Activated naive CD4-positive, alpha-beta T cell treated with anti-CD3 and anti-CD28 coated beads, Interleukin-2, amount 10 ng/mL, durations not matched to agents 7 days and 5 days (primary cell): ENCODE measurements at regions not wholly inside any gene's neighbourhood (a gene's known extent, or its start where the extent isn't known, plus 50 kb on each side); places are given as distances from the start of the nearest gene placed in this dataset.

Experiments used
- CTCF ChIA-PET: fragments of 350-600 bp; sonication (Branson Sonifier 250); formaldehyde crosslinking; loops from one replicate; lab custom pipeline; 2021; ENCODE audit warnings: antibody characterized with exemption; lab: Charles Lee
- DNase-seq: peaks from one replicate; pipeline ENCODE4 v3.0.0-alpha.2; 2020
- H3K27ac Mint-ChIP-seq: one replicate; pipeline ENCODE4 v1.8.0; 2021; ENCODE audit warnings: mild to moderate bottlenecking, moderate library complexity, mixed read lengths
- H3K27me3 Mint-ChIP-seq: one replicate; pipeline ENCODE4 v1.8.0; 2021; ENCODE audit warnings: mild to moderate bottlenecking, mixed read lengths
- H3K36me3 Mint-ChIP-seq: one replicate; pipeline ENCODE4 v1.8.0; 2021; ENCODE audit warnings: mixed read lengths
- H3K4me1 Mint-ChIP-seq: one replicate; pipeline ENCODE4 v1.8.0; 2021; ENCODE audit warnings: mixed read lengths
- H3K4me3 Mint-ChIP-seq: one replicate; pipeline ENCODE4 v1.8.0; 2021; ENCODE audit warnings: mild to moderate bottlenecking, moderate library complexity, mixed read lengths
- H3K9me3 Mint-ChIP-seq: one replicate; pipeline ENCODE4 v1.8.0; 2021; ENCODE audit warnings: mixed read lengths

DNA sequence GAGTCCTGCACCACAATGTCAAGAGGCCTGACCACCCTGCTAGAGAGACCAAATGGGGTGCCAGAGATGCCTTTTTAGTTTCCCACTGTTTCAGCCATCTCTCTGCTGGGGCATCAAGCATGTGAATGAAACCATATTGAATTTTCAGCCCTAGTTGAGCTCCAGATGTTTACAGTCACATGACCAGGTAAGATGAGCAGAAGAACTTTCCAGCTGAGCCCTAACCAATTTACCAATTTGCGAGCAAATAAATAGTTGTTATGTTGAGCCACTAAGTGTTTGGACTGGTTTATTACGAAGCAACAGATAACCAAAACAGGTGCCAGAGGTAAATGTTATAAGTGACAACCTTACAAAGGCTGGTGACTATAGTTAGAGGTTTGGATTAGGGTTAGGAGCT lies 209.1 kb upstream of the CCL2 start:
- CTCF ChIA-PET: no interaction called here
- Mint-ChIP-seq H3K27me3 (no peaks in the 10 kb centered on the region), H3K4me1 (no peaks in the 10 kb centered on the region), H3K9me3 (no peaks in the 10 kb centered on the region), H3K4me3 (no peak overlapping the region), H3K27ac (no peak overlapping the region), H3K36me3 (no peaks in the 10 kb centered on the region)
- no peak for DNase-seq

DNA sequence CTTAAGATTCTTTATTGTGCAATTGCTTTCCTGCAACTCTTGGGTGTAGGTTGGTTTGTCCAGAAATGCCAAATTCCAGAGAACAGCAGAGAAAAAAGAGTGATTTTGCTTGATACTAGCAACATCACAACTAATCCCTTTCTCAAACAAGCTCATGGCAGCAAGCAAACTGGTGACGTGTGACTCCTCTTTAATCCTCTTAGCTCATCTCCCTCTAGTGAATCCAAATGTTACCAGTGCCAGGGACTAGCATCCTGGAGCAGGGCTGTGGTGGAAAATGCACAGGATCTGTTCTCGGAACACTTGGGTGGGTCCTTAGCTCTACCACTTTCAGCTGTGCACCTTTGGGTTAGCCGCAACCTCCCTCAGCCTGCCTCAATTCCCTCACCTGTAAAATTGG lies 204.0 kb upstream of the CCL2 start:
- Mint-ChIP-seq H3K9me3 (no peaks in the 10 kb centered on the region), H3K27me3 (no peaks in the 10 kb centered on the region)

DNA sequence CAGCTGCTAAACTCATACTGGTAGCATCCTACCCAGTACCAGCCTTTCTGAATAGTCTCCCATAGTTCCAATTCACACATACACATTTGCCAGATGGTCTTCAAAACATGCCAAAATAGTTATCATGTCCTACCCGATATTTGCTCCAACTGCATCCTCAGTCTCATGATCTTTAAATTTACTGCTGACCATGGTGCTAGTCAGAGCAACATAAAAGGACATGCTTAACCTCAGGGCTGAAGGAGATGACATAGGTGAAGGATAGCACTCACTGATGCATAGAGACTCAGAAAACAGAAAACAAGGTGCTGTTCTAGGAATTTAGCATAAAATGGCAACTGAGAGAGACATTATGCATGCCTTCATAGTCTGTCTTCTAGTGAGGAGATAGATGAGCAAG lies 200.6 kb upstream of the CCL2 start:
- no peaks in the 10 kb centered on the region for H3K27me3 Mint-ChIP-seq
- no peak overlapping the region for H3K4me3 Mint-ChIP-seq
- H3K27ac Mint-ChIP-seq: no peak overlapping the region
- CTCF ChIA-PET: no interaction called here
- no peaks in the 10 kb centered on the region for H3K9me3 Mint-ChIP-seq
- no peak for DNase-seq
- H3K36me3 Mint-ChIP-seq: no peaks in the 10 kb centered on the region
- H3K4me1 Mint-ChIP-seq: no peaks in the 10 kb centered on the region

More for the DNA sequence above, 204.0 kb upstream of the CCL2 start:
- H3K4me3 Mint-ChIP-seq: no peak overlapping the region
- no peak for DNase-seq
- H3K27ac Mint-ChIP-seq: no peak overlapping the region
- no peaks in the 10 kb centered on the region for H3K4me1 Mint-ChIP-seq
- CTCF ChIA-PET: no interaction called here
- no peaks in the 10 kb centered on the region for H3K36me3 Mint-ChIP-seq

- H3K27ac Mint-ChIP-seq: no peak overlapping the region
- no peak overlapping the region for H3K4me3 Mint-ChIP-seq
- no peak for DNase-seq
- CTCF ChIA-PET: no interaction called here
- no peaks in the 10 kb centered on the region for H3K27me3 Mint-ChIP-seq
- no peaks in the 10 kb centered on the region for H3K36me3 Mint-ChIP-seq
- H3K9me3 Mint-ChIP-seq: no peaks in the 10 kb centered on the region
- H3K4me1 Mint-ChIP-seq: no peaks in the 10 kb centered on the region
Observed at GRCh38 chr17:34055606-34056005, 199.5 kb upstream of the CCL2 start.

DNA sequence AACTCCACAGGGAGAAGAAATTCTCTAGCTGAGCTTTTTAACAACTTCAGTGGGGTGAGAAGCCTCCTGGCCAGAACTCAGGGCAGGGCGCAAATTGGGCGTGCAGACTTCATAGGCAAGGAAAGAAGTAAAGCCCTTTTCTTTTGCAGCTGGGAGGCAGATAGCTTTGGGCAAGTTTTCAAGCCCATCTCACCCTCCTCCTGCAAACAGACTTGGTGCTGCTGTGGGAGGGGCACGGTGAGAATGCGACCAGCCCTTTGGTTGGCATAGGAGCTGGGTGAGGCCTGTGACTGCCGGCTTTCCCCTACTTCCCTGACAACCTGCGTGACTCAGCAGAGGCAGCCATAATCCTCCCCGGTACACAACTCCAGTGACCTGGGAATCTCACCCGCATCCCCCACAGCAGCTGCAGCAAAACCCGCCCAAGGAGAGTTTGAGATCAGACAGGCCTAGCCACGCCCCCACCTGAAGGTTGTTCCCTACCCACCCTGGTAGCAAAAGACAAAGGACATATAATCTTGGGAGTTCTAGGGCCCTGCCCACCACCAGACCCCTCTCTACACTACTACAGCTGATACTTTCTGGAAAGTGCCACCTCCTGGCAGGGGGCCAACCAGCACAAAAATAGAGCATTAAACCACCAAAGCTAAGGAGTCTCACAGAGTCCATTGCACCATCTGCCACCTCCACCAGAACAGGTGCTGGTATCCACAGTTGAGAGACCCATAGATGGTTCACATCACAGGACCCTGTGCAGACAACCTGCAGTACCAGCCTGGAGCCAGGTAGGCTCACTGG lies 195.5 kb upstream of the CCL2 start:
- CTCF ChIA-PET: interaction anchor here (0.6 kb wide), 1 partner anchor 1338 kb away, joined by 3 read pairs; no protein-coding TSS in a partner anchor
- no peaks in the 10 kb centered on the region for H3K9me3 Mint-ChIP-seq
- DNase-seq: no peak
- H3K36me3 Mint-ChIP-seq: no peaks in the 10 kb centered on the region
- H3K4me1 Mint-ChIP-seq: no peaks in the 10 kb centered on the region
- H3K4me3 Mint-ChIP-seq: no peak overlapping the region
- H3K27ac Mint-ChIP-seq: no peak overlapping the region
- no peaks in the 10 kb centered on the region for H3K27me3 Mint-ChIP-seq

DNA sequence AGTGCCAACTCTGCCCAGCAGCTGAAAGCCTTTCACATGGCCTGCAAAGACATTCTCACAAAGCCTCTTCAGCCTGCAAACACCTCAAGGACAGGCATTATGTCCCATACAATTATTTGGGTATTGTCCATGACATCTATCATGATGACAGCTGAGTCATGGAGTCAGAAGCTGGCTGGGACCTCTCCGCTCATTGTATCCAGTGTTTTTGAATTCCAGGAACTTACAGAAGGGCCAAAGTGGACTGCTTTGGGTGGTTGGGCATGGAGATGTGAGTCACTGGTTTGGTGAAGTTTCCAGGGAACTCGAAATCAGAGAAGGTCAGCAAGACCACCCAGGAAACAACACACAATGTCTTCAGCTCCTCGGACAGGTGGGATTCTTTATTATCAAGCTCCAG lies 188.6 kb upstream of the CCL2 start:
- Mint-ChIP-seq H3K27me3 (peaks cover 9% of the 10 kb centered on the region), H3K4me1 (no peaks in the 10 kb centered on the region), H3K4me3 (no peak overlapping the region), H3K36me3 (no peaks in the 10 kb centered on the region), H3K9me3 (no peaks in the 10 kb centered on the region), H3K27ac (no peak overlapping the region)
- DNase-seq: no peak
- CTCF ChIA-PET: no interaction called here

DNA sequence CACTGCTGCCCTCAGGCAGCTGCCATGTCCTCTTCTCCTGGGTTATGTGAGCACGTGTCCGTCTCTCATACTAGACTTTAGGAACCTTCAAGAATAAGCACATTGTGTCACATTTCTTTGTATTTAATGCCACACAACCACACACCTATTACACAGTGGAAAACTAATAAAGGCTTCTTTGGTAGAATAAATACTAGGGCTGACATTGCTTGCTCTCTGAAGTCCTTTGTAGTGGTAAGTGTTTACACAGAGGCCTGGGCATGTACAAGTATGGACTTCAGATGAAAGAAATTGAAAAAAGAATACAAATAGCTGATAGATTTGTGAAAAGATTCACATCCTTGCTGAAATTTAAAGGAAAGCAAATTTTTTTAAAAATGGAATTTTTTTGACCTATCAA lies 188.1 kb upstream of the CCL2 start:
- Mint-ChIP-seq H3K27ac (no peak overlapping the region), H3K4me1 (no peaks in the 10 kb centered on the region), H3K9me3 (no peaks in the 10 kb centered on the region), H3K27me3 (peaks cover 13% of the 10 kb centered on the region), H3K4me3 (no peak overlapping the region), H3K36me3 (no peaks in the 10 kb centered on the region)
- CTCF ChIA-PET: no interaction called here
- no peak for DNase-seq

GRCh38 chr17:34068571-34068970 lies 186.5 kb upstream of the CCL2 start:
- no peaks in the 10 kb centered on the region for H3K36me3 Mint-ChIP-seq
- DNase-seq: no peak
- H3K27me3 Mint-ChIP-seq: peaks cover 14% of the 10 kb centered on the region
- H3K4me3 Mint-ChIP-seq: no peak overlapping the region
- H3K4me1 Mint-ChIP-seq: no peaks in the 10 kb centered on the region
- H3K9me3 Mint-ChIP-seq: no peaks in the 10 kb centered on the region
- CTCF ChIA-PET: no interaction called here
- H3K27ac Mint-ChIP-seq: no peak overlapping the region

GRCh38 chr17:34070712-34071111 lies 184.4 kb upstream of the CCL2 start:
- no peaks in the 10 kb centered on the region for H3K4me1 Mint-ChIP-seq

GRCh38 chr17:34071886-34072420 lies 183.1 kb upstream of the CCL2 start:
- CTCF ChIA-PET: no interaction called here

More at GRCh38 chr17:34070712-34071111, 184.4 kb upstream of the CCL2 start:
- Mint-ChIP-seq H3K36me3 (no peaks in the 10 kb centered on the region), H3K9me3 (no peaks in the 10 kb centered on the region), H3K27ac (no peak overlapping the region), H3K4me3 (no peak overlapping the region), H3K27me3 (peaks cover 14% of the 10 kb centered on the region)
- no peak for DNase-seq
- CTCF ChIA-PET: no interaction called here

GRCh38 chr17:34075076-34075475 lies 180.0 kb upstream of the CCL2 start:
- CTCF ChIA-PET: no interaction called here
- peaks cover 5% of the 10 kb centered on the region for H3K27me3 Mint-ChIP-seq
- no peaks in the 10 kb centered on the region for H3K4me1 Mint-ChIP-seq
- no peak for DNase-seq
- H3K9me3 Mint-ChIP-seq: no peaks in the 10 kb centered on the region
- H3K36me3 Mint-ChIP-seq: no peaks in the 10 kb centered on the region
- no peak overlapping the region for H3K27ac Mint-ChIP-seq
- H3K4me3 Mint-ChIP-seq: no peak overlapping the region

More at GRCh38 chr17:34071886-34072420, 183.1 kb upstream of the CCL2 start:
- no peak overlapping the region for H3K4me3 Mint-ChIP-seq
- H3K9me3 Mint-ChIP-seq: no peaks in the 10 kb centered on the region
- no peak overlapping the region for H3K27ac Mint-ChIP-seq
- DNase-seq: no peak
- no peaks in the 10 kb centered on the region for H3K4me1 Mint-ChIP-seq
- peaks cover 10% of the 10 kb centered on the region for H3K27me3 Mint-ChIP-seq
- no peaks in the 10 kb centered on the region for H3K36me3 Mint-ChIP-seq

DNA sequence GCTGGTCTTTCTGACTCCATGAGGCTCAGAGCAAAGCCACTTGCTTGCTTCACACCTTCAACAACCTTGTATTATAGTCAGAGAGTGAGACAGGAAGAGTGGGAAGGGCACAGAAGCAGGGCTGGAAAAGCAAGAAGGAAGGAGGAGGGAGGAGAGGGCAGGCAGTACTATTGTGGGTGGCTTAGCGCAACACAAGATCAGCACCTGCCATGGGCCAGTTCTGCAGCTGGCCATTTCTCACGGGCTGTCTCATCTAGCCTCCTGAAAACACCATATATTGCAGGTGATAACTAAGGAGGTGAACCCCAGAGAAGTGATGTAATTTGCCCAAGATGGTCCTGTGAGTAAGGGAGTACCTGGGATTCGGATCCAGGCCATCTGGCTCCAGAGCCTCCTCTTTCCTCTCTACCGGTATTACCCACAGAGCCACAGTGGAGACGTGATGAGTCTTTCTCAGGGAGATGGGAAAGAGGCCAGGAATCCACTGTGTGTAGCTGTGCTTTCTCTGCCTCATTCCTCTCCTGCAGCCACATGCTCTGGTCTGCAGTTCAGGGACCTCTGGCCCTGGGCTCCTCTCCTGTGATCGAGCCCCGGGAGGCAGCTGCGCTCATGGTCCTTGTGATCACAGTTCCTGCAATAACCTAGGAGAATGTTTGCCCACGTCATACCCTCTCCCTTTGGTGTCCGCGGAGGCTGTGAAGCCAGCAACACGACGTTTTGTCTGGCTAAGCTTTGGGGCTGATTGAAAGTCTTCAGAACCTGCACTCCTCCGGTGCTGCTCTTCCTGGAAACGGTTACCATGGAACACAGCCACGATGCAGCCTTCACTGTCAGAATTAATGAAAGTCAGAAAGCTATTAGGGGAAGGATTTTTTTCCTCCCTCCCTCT lies 178.1 kb upstream of the CCL2 start:
- Mint-ChIP-seq H3K27me3 (peaks cover 1% of the 10 kb centered on the region), H3K4me3 (no peak overlapping the region), H3K36me3 (no peaks in the 10 kb centered on the region), H3K27ac (no peak overlapping the region), H3K9me3 (no peaks in the 10 kb centered on the region), H3K4me1 (no peaks in the 10 kb centered on the region)
- CTCF ChIA-PET: interaction anchor here (0.6 kb wide), 1 partner anchor 241 kb away, joined by 3 read pairs; no protein-coding TSS in a partner anchor
- DNase-seq: no peak

- H3K27ac Mint-ChIP-seq: no peak overlapping the region
- H3K36me3 Mint-ChIP-seq: no peaks in the 10 kb centered on the region
- no peaks in the 10 kb centered on the region for H3K9me3 Mint-ChIP-seq
- CTCF ChIA-PET: no interaction called here
- DNase-seq: no peak
- H3K4me3 Mint-ChIP-seq: no peak overlapping the region
- no peaks in the 10 kb centered on the region for H3K27me3 Mint-ChIP-seq
- H3K4me1 Mint-ChIP-seq: no peaks in the 10 kb centered on the region
Observed at GRCh38 chr17:34081269-34081668, 173.8 kb upstream of the CCL2 start.

DNA sequence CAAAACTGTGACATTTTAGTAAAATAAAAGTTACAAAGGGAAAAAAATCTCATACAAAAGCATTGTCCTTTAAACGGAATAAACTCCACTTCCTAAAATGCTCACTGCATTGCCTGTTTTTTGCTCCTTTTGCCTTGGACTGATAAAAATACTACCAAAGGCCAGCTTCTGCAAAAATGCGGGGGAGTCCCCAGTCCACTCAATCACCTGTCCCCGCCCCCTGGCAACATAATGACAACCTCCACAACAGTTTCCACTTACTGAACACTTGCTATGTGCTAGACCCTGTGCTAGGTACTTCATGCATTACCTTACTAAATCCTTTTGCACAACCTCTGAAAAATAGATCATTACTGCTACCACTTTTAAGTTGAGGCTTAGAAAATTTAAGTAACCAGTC lies 172.7 kb upstream of the CCL2 start:
- Mint-ChIP-seq H3K4me3 (no peak overlapping the region), H3K27me3 (no peaks in the 10 kb centered on the region), H3K4me1 (no peaks in the 10 kb centered on the region), H3K36me3 (no peaks in the 10 kb centered on the region), H3K9me3 (no peaks in the 10 kb centered on the region), H3K27ac (no peak overlapping the region)
- CTCF ChIA-PET: no interaction called here
- no peak for DNase-seq
